RWPE2 (cell line): ENCODE measurements at regions not wholly inside any gene's neighbourhood (a gene's known extent, or its start where the extent isn't known, plus 50 kb on each side); places are given as distances from the start of the nearest gene placed in this dataset.

Experiments
- ATAC-seq: fragments of 200-7000 bp; cut with Tn5 transposase; 3 replicates; pipeline ENCODE4 v1.9.1; 2021; ENCODE audit warnings: low read depth
- DNase-seq: peaks from one replicate; pipeline ENCODE4 v3.0.0-alpha.2; 2020; ENCODE audit warnings: low spot score
- H3K27ac ChIP-seq: fragments of 450-650 bp; 2 replicates; pipeline ENCODE4 v1.5.1; 2017; ENCODE audit warnings: mild to moderate bottlenecking; ENCODE audit not compliant: poor library complexity, severe bottlenecking
- H3K27me3 ChIP-seq: fragments of 250-450 bp; sonication (Bioruptor Pico); 2 replicates; pipeline ENCODE4 v1.5.1; 2021; ENCODE audit warnings: mild to moderate bottlenecking, moderate library complexity; ENCODE audit not compliant: insufficient read depth, poor library complexity, severe bottlenecking
- H3K36me3 ChIP-seq: fragments of 250-450 bp; sonication (Bioruptor Pico); 2 replicates; pipeline ENCODE4 v1.5.1; 2020; ENCODE audit warnings: low read depth, mild to moderate bottlenecking, moderate library complexity
- H3K4me1 ChIP-seq: fragments of 250-450 bp; sonication (Bioruptor Pico); 2 replicates; pipeline ENCODE4 v1.5.1; 2021; ENCODE audit warnings: mild to moderate bottlenecking, moderate library complexity; ENCODE audit not compliant: insufficient read depth, poor library complexity, severe bottlenecking
- H3K4me3 ChIP-seq: fragments of 250-450 bp; sonication (Bioruptor Pico); 2 replicates; pipeline ENCODE4 v1.5.1; 2021; ENCODE audit warnings: mild to moderate bottlenecking, moderate library complexity; ENCODE audit not compliant: severe bottlenecking
- H3K9me3 ChIP-seq: fragments of 250-450 bp; sonication (Bioruptor Pico); 2 replicates; pipeline ENCODE4 v1.5.1; 2021; ENCODE audit warnings: mild to moderate bottlenecking, moderate library complexity; ENCODE audit not compliant: severe bottlenecking
- TF ChIP-seq, protein P1 (sequence below): fragments of 450-650 bp; IDR thresholded peaks from one replicate; pipeline ENCODE4 v1.5.1; 2017; ENCODE audit warnings: mild to moderate bottlenecking, moderate library complexity; ENCODE audit not compliant: poor library complexity, severe bottlenecking

DNA sequence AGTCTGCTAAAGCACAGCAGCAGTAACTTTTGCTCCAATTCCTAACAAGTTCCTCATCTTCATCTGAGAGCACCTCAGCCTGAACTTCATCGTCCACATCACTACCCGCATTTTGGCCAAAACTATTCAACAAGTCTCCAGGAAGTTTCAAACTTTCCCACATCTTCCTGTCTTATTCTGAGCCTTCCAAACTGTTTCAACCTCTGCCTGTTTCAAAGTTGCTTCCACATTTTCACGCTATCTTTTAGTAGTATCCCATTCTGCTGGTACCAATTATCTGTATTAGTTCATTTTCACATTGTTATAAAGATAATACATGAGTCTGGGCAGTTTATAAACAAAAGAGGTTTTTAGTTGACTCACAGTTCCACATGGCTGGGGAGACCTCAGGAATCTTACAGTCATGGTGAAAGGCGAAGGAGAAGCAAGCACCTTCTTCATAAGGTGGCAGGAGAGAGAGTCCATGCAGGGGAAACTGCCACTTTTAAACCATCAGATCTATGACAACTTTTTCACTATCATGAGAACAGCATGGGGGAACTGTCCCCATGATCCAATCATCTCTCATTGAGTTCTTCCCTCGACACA, 99.4 kb upstream of the GRIK2 start:
- ATAC-seq (no peak), DNase-seq (no peak)
- Histone ChIP-seq H3K4me1 (peaks cover 13% of the 10 kb centered on the region), H3K36me3 (no peaks in the 10 kb centered on the region), H3K27ac (peak overlapping the region; percentile 50), H3K9me3 (no peaks in the 10 kb centered on the region), H3K4me3 (no peak overlapping the region), H3K27me3 (no peaks in the 10 kb centered on the region)
- TF ChIP-seq, protein P1, sequence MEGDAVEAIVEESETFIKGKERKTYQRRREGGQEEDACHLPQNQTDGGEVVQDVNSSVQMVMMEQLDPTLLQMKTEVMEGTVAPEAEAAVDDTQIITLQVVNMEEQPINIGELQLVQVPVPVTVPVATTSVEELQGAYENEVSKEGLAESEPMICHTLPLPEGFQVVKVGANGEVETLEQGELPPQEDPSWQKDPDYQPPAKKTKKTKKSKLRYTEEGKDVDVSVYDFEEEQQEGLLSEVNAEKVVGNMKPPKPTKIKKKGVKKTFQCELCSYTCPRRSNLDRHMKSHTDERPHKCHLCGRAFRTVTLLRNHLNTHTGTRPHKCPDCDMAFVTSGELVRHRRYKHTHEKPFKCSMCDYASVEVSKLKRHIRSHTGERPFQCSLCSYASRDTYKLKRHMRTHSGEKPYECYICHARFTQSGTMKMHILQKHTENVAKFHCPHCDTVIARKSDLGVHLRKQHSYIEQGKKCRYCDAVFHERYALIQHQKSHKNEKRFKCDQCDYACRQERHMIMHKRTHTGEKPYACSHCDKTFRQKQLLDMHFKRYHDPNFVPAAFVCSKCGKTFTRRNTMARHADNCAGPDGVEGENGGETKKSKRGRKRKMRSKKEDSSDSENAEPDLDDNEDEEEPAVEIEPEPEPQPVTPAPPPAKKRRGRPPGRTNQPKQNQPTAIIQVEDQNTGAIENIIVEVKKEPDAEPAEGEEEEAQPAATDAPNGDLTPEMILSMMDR = no peak

DNA sequence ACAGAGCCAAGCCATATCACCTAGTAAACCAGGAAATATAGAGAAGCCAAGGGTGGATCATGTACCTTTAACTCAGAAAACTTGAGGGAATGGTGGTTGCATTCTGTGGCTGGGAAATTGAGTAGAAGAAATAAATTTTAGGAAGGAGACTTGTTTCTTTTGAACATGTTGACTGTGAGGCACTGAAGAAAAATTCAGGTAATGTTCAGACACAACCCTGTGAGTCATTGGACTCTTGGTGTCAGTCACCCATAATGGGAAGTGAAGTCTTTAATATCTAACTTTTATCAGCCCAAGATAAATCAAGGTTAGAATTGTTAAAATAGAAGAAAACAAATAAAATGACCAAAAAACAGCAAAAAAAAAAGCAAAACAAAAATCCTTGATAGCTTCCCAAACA, 98.8 kb upstream of the GRIK2 start:
- Histone ChIP-seq H3K27ac (peak overlapping the region; percentile 50), H3K36me3 (no peaks in the 10 kb centered on the region), H3K4me3 (no peak overlapping the region), H3K9me3 (no peaks in the 10 kb centered on the region), H3K27me3 (no peaks in the 10 kb centered on the region), H3K4me1 (peaks cover 13% of the 10 kb centered on the region)
- DNase-seq (no peak), ATAC-seq (peak; percentile 84)
- TF ChIP-seq, protein P1 = no peak

DNA sequence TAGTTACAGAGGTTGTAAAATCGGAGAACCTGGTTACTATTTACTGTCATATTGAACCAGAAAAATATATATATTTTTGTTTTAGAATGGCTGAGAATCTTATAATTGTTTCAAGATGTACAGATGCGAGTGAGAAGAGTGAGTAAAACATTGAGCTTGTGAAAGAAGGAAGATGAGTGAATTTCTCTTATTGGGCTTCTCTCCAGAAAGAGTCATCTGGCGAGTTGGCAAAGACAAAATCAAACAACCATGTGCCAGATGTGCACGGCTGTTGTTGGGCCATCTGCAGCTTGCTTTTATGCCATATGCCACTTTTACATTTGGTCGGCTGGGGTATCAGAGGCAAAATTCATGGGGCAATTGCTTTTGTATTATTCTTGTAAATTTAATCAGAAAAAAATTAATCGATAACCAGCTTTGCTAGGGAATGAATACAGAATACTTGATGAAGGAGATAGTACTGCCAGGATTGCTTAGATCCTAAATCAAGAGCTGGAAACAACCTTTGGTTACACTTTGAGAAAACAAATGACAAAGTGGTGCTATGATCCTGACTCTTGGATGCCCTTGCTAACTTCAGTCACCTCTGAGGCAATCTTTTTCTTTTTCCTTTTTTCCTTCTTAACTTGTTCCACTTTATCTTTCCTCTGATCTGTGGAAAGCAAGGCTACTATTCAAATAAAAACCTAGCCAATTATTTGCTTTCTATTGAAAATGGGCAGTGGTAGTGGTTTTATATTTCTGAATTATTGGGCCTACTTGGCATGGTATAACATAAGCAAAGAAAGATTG, 97.1 kb upstream of the GRIK2 start:
- ATAC-seq = no peak; the same call in 2 of the 3 replicates

DNA sequence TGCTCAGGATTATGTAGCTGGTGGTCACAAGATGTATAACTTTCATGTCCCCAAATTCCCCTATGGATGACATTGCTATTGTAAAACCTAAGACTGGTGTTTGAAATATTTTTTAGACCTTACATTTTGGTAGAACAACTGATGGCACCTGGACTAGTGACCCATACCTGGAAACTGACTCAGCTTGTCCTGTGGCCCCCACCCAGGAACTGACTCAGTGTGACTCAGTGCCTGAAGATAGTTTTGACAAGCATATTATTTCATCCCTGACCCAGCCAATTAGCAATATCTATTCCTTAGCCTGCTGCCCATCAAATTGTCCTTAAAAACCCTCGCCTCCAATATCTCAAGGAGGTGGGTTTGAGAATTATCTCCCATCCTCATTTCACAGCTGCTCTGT, 90.9 kb upstream of the GRIK2 start:
- Histone ChIP-seq H3K27me3 (no peaks in the 10 kb centered on the region), H3K4me1 (peaks cover 7% of the 10 kb centered on the region), H3K4me3 (no peak overlapping the region), H3K27ac (peak overlapping the region; percentile 53), H3K36me3 (no peaks in the 10 kb centered on the region), H3K9me3 (no peaks in the 10 kb centered on the region)
- DNase-seq = no peak
- ATAC-seq = peak; percentile 51; the same call in 1 of the 3 replicates
- TF ChIP-seq, protein P1 = no peak

More for the DNA sequence above, 97.1 kb upstream of the GRIK2 start:
- Histone ChIP-seq H3K27ac (peak overlapping the region; percentile 50), H3K27me3 (no peaks in the 10 kb centered on the region), H3K9me3 (no peaks in the 10 kb centered on the region), H3K4me1 (peaks cover 13% of the 10 kb centered on the region), H3K4me3 (no peak overlapping the region), H3K36me3 (no peaks in the 10 kb centered on the region)
- DNase-seq = no peak
- TF ChIP-seq, protein P1 = no peak

DNA sequence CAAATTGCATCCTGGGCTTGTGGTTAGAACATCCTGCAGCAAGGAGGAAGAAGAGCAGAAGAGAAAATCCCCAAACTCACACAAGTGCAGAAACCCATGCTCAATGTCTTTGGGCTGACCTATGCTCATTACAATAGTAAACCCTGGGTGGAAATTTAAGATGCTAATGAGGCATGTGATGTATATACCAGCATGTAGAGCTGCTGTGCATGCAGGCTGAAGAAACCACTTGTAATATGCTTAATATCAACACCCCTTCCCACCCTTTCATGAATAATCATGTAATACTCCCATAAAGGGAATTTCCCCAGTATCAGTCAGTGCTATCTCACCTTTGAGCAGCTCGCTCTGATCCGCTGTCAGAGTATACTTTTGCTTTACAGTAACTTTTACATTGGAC, 90.0 kb upstream of the GRIK2 start:
- H3K4me1 ChIP-seq = peaks cover 7% of the 10 kb centered on the region
- DNase-seq = no peak
- no peaks in the 10 kb centered on the region for H3K27me3 ChIP-seq
- H3K27ac ChIP-seq = peak overlapping the region; percentile 53
- no peak for ATAC-seq
- H3K36me3 ChIP-seq = no peaks in the 10 kb centered on the region
- H3K9me3 ChIP-seq = no peaks in the 10 kb centered on the region
- H3K4me3 ChIP-seq = no peak overlapping the region
- TF ChIP-seq, protein P1 = no peak
